ENCODE measurements at regions not wholly inside any gene's neighbourhood (a gene's known extent, or its start where the extent isn't known, plus 50 kb on each side); places are given as distances from the start of the nearest gene placed in this dataset.

DNA sequence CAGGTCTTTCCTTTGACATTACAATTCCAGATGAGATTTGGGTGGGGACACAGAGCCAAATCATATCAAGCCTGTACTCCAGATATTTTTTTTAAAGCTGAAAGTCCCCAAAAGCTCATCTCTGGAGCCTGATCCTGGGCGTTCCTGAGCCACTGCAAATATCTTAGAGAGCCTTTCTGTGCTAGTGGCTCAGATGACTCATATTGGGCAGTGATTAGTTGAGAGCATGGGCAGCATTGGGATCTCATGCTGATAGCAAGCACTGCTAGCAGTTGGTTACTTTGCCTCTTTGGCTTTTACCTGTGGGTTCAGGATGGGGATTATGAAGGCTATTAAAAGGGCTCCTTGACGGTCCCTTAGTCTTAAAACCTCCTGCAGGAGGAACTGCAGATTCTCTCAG lies 51.4 kb upstream of the SCRG1 start:
- no peak overlapping the region for H2AFZ ChIP-seq (ENCODE audit: low read length)
- H3K9me2 ChIP-seq (ENCODE audit: insufficient read depth, low read length): no peaks in the 10 kb centered on the region
- ChIA-PET CTCF (ENCODE audit: unreplicated experiment) (no interaction called here), POLR2A (interaction anchor here (0.7 to 2.0 kb wide), 2 partner anchors 26 to 29 kb away, joined by 4 to 7 read pairs; no protein-coding TSS in a partner anchor)
- no peak overlapping the region for H3K4me3 ChIP-seq (ENCODE audit: low read depth, low read length, poor library complexity, severe bottlenecking)
- no peak for DNase-seq (ENCODE audit: low spot score)
- peaks cover 11% of the 10 kb centered on the region for H3K4me1 ChIP-seq (ENCODE audit: insufficient read depth, low read length, poor library complexity, severe bottlenecking)
- no peaks in the 10 kb centered on the region for H3K36me3 ChIP-seq (ENCODE audit: insufficient read depth, low read length)
- intact Hi-C loops (cut with micrococcal nuclease; ENCODE audit: unreplicated experiment): no loop called here
- no peaks in the 10 kb centered on the region for H4K20me1 ChIP-seq (ENCODE audit: insufficient read depth, low read length)
- TF ChIP-seq CTCF (conservative IDR thresholded peaks at IDR 0.05; ENCODE audit: low read length) (no peak), EZH2phosphoT487 (IDR thresholded peaks at IDR 0.05; ENCODE audit: borderline replicate concordance, low read depth, low read length) (no peak)
- H3K27ac ChIP-seq (ENCODE audit: low read depth, low read length, poor library complexity, severe bottlenecking): no peak overlapping the region
- no peaks in the 10 kb centered on the region for H3K9me3 ChIP-seq (ENCODE audit: low read length)
- no peaks in the 10 kb centered on the region for H3K79me2 ChIP-seq (ENCODE audit: insufficient read depth, low read depth, low read length)
- no peak overlapping the region for H3K4me2 ChIP-seq (ENCODE audit: low read length)
- no TSS peak for BruUV-seq (replicated peaks)

DNA sequence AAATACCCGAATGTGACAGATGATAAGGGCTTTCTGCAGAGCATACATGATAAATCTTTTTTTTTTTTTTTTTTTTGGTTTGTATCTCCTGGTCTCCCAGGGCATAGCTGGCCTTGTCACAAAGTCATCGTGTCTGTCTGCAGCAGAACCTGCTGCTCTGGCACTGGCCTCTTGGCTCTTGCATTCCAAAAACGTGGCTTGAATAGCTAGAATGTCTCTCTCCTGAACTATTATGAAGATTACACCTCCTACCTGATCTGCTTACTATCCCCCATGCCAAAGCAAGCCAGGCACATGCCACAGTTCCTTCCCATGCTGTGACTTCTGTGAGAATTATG lies 50.4 kb upstream of the SCRG1 start:
- no peaks in the 10 kb centered on the region for H3K36me3 ChIP-seq (ENCODE audit: insufficient read depth, low read length)
- H3K4me1 ChIP-seq (ENCODE audit: insufficient read depth, low read length, poor library complexity, severe bottlenecking): peaks cover 11% of the 10 kb centered on the region
- CTCF ChIA-PET (ENCODE audit: unreplicated experiment): no interaction called here
- POLR2A ChIA-PET: interaction anchor here (0.7 kb wide), 2 partner anchors 26 to 211 kb away, joined by 4 to 5 read pairs; no protein-coding TSS in a partner anchor
- H3K4me2 ChIP-seq (ENCODE audit: low read length): no peak overlapping the region
- TF ChIP-seq CTCF (conservative IDR thresholded peaks at IDR 0.05; ENCODE audit: low read length) (no peak), EZH2phosphoT487 (IDR thresholded peaks at IDR 0.05; ENCODE audit: borderline replicate concordance, low read depth, low read length) (no peak)
- H3K9me3 ChIP-seq (ENCODE audit: low read length): no peaks in the 10 kb centered on the region
- H2AFZ ChIP-seq (ENCODE audit: low read length): no peak overlapping the region
- BruUV-seq (replicated peaks): no TSS peak
- no peak for DNase-seq (ENCODE audit: low spot score)
- no peaks in the 10 kb centered on the region for H3K79me2 ChIP-seq (ENCODE audit: insufficient read depth, low read depth, low read length)
- H3K9me2 ChIP-seq (ENCODE audit: insufficient read depth, low read length): no peaks in the 10 kb centered on the region
- no peak overlapping the region for H3K4me3 ChIP-seq (ENCODE audit: low read depth, low read length, poor library complexity, severe bottlenecking)
- no peak overlapping the region for H3K27ac ChIP-seq (ENCODE audit: low read depth, low read length, poor library complexity, severe bottlenecking)
- H4K20me1 ChIP-seq (ENCODE audit: insufficient read depth, low read length): no peaks in the 10 kb centered on the region
- intact Hi-C loops (cut with micrococcal nuclease; ENCODE audit: unreplicated experiment): no loop called here

DNA sequence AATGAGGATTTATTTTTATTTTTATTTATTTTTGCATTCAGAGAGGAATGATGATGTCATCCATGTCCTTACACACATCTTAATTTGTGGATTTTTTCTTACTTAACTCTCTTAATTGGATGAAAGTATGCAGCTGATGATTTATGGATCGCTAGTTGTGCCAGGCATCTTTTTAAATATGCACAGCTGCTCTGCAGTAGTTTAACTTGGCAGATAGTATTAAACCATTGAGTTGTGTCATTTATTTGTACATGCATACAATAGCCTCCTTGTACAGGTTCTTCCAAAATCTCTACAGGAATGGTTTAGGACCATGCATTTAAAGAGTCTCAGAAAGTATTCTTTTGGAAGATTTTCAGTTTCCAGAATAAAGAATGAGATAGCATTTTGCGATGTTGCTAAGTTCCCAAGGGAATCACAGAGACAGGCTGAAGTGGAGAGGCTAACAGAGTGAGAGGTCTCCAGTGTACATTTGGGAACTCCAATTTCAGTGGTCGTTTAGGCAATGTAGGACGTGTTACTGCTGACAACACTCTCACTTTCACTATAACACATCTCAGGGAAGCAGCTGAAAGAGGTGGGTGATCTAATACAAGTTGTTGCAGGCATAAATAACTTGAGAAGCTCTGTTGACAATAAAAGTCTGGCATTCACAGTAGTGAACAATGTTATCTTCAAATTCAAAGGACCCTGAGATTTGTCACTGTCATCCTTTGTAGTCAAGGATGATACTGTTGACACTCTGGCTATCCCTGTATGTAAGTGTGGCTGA lies 49.9 kb upstream of the SCRG1 start:
- Histone ChIP-seq H3K4me3 (ENCODE audit: low read depth, low read length, poor library complexity, severe bottlenecking) (no peak overlapping the region), H2AFZ (ENCODE audit: low read length) (no peak overlapping the region), H3K4me1 (ENCODE audit: insufficient read depth, low read length, poor library complexity, severe bottlenecking) (peaks cover 11% of the 10 kb centered on the region), H3K79me2 (ENCODE audit: insufficient read depth, low read depth, low read length) (no peaks in the 10 kb centered on the region), H3K4me2 (ENCODE audit: low read length) (no peak overlapping the region), H3K9me2 (ENCODE audit: insufficient read depth, low read length) (no peaks in the 10 kb centered on the region), H4K20me1 (ENCODE audit: insufficient read depth, low read length) (no peaks in the 10 kb centered on the region), H3K27ac (ENCODE audit: low read depth, low read length, poor library complexity, severe bottlenecking) (no peak overlapping the region), H3K9me3 (ENCODE audit: low read length) (no peaks in the 10 kb centered on the region), H3K36me3 (ENCODE audit: insufficient read depth, low read length) (no peaks in the 10 kb centered on the region)
- CTCF ChIA-PET (ENCODE audit: unreplicated experiment): no interaction called here
- no TSS peak for BruUV-seq (replicated peaks)
- no peak for TF ChIP-seq CTCF (conservative IDR thresholded peaks at IDR 0.05; ENCODE audit: low read length)
- no peak for TF ChIP-seq EZH2phosphoT487 (IDR thresholded peaks at IDR 0.05; ENCODE audit: borderline replicate concordance, low read depth, low read length)
- DNase-seq (ENCODE audit: low spot score): no peak
- POLR2A ChIA-PET: interaction anchor here (0.5 kb wide), 1 partner anchor 151 kb away, joined by 4 read pairs; no protein-coding TSS in a partner anchor
- intact Hi-C loops (cut with micrococcal nuclease; ENCODE audit: unreplicated experiment): no loop called here

All from OCI-LY7 (cell line).